Upper lobe of left lung (tissue), 6 donors: ENCODE measurements at regions not wholly inside any gene's neighbourhood (a gene's known extent, or its start where the extent isn't known, plus 50 kb on each side); places are given as distances from the start of the nearest gene placed in this dataset.

Source experiments
- ATAC-seq, 2 donors: fragments of 200-7000 bp; cut with Tn5 transposase; one replicate each; pipeline ENCODE4 v1.9.1; 2022; ENCODE audit warnings: mild to moderate bottlenecking in 2 of 2, moderate library complexity in 2 of 2; ENCODE audit not compliant: low FRiP score in 2 of 2
- DNase-seq, 2 donors: peaks; one replicate each; pipeline ENCODE4 v3.0.0-alpha.2; 2019 to 2020
- H3K27ac ChIP-seq, 4 donors: fragments of 200-600 bp; sonication (generic); one replicate each; pipeline ENCODE4 v1.5.1; 2016 to 2019
- H3K27me3 ChIP-seq, 4 donors: fragments of 200-600 bp; sonication (generic); one replicate each; pipeline ENCODE4 v1.5.1; 2017 to 2019
- H3K36me3 ChIP-seq, 4 donors: fragments of 200-600 bp; sonication (generic); one replicate each; pipeline ENCODE4 v1.5.1; 2016 to 2019
- H3K4me1 ChIP-seq, 4 donors: fragments of 200-600 bp; sonication (generic); one replicate each; pipeline ENCODE4 v1.5.1; 2018 to 2019
- H3K4me3 ChIP-seq, 4 donors: fragments of 200-600 bp; sonication (generic); one replicate each; pipeline ENCODE4 v1.5.1; 2017 to 2019; ENCODE audit warnings: mild to moderate bottlenecking in 2 of 4, moderate library complexity in 1 of 4
- H3K9me3 ChIP-seq, 4 donors: fragments of 200-600 bp; sonication (generic); one replicate each; pipeline ENCODE4 v1.5.1; 2018 to 2019
- CTCF ChIP-seq, 6 experiments: fragments of 450-650 bp in 4 of 6; fragments of 200-600 bp in 2 of 6; sonication (generic) in 2 of 6; IDR thresholded peaks; one replicate each; pipeline ENCODE4 v1.5.1; 2016 to 2019; ENCODE audit warnings: antibody characterized with exemption in 6 of 6
- EP300 ChIP-seq, 4 donors: sonication (generic); formaldehyde crosslinking; IDR thresholded peaks; one replicate each; pipeline ENCODE4 v1.5.1; 2017; ENCODE audit warnings: antibody characterized with exemption in 4 of 4, control low read depth in 2 of 4
- POLR2A ChIP-seq, 4 donors: fragments of 450-650 bp; IDR thresholded peaks; one replicate each; pipeline ENCODE4 v1.5.1; 2016 to 2017; ENCODE audit warnings: antibody characterized with exemption in 4 of 4, mild to moderate bottlenecking in 2 of 4
- POLR2AphosphoS5 ChIP-seq, 2 donors: sonication (generic); formaldehyde crosslinking; IDR thresholded peaks; one replicate each; pipeline ENCODE4 v1.5.1; 2017; ENCODE audit warnings: antibody characterized with exemption in 2 of 2
- WGBS, 2 donors: methylation state at CpG; one replicate each; pipeline ENCODE4 v1.1.5; 2017 to 2018; 5-methylcytosine and 5-hydroxymethylcytosine counted together
- donor health status: DM: no; HTN: no; CAD: no; lungs with moderate emphysema.
- donor health status: DM: no; HTN: yes; CAD: no; lungs with severe emphysema.

GRCh38 chr15:36313736-36314280, 265.6 kb upstream of the CDIN1 start:
- DNase-seq (no peak), ATAC-seq (no peak)
- no peaks in the 10 kb centered on the region for H3K9me3 ChIP-seq
- no peaks in the 10 kb centered on the region for H3K27me3 ChIP-seq
- no peak for TF ChIP-seq POLR2A (IDR thresholded peaks at IDR 0.05)
- TF ChIP-seq EP300 (IDR thresholded peaks at IDR 0.05) = no peak
- TF ChIP-seq POLR2AphosphoS5 (IDR thresholded peaks at IDR 0.05) = no peak
- no peak for TF ChIP-seq CTCF (IDR thresholded peaks at IDR 0.05)
- no peaks in the 10 kb centered on the region for H3K36me3 ChIP-seq
- H3K27ac ChIP-seq = no peak overlapping the region
- no peaks in the 10 kb centered on the region for H3K4me1 ChIP-seq
- WGBS, 2 donors = 89 to 94% methylated on average over 2 of the region's 2 CpGs
- H3K4me3 ChIP-seq = no peak overlapping the region

GRCh38 chr15:36315649-36316048, 263.8 kb upstream of the CDIN1 start:
- 88 to 97% methylated on average over 2 of the region's 2 CpGs for WGBS, 2 donors
- H3K27me3 ChIP-seq = no peaks in the 10 kb centered on the region
- no peak overlapping the region for H3K4me3 ChIP-seq
- H3K27ac ChIP-seq = no peak overlapping the region
- ATAC-seq = no peak
- TF ChIP-seq CTCF (IDR thresholded peaks at IDR 0.05) (no peak), EP300 (IDR thresholded peaks at IDR 0.05) (no peak), POLR2AphosphoS5 (IDR thresholded peaks at IDR 0.05) (no peak), POLR2A (IDR thresholded peaks at IDR 0.05) (no peak)
- no peaks in the 10 kb centered on the region for H3K4me1 ChIP-seq
- no peaks in the 10 kb centered on the region for H3K36me3 ChIP-seq
- H3K9me3 ChIP-seq = no peaks in the 10 kb centered on the region
- no peak for DNase-seq

- no peaks in the 10 kb centered on the region for H3K27me3 ChIP-seq
- no peaks in the 10 kb centered on the region for H3K4me1 ChIP-seq
- TF ChIP-seq POLR2AphosphoS5 (IDR thresholded peaks at IDR 0.05) = no peak
- TF ChIP-seq CTCF (IDR thresholded peaks at IDR 0.05) = no peak
- TF ChIP-seq POLR2A (IDR thresholded peaks at IDR 0.05) = no peak
- TF ChIP-seq EP300 (IDR thresholded peaks at IDR 0.05) = no peak
- 84 to 88% methylated on average over 3 of the region's 3 CpGs for WGBS, 2 donors
- no peak for ATAC-seq
- no peak overlapping the region for H3K27ac ChIP-seq
- H3K36me3 ChIP-seq = no peaks in the 10 kb centered on the region
- no peak overlapping the region for H3K4me3 ChIP-seq
- no peak for DNase-seq
- H3K9me3 ChIP-seq = no peaks in the 10 kb centered on the region
These were observed 255.8 kb upstream of the CDIN1 start for GRCh38 chr15:36323615-36324014.

GRCh38 chr15:36325206-36325605, 254.2 kb upstream of the CDIN1 start:
- Histone ChIP-seq H3K9me3 (no peaks in the 10 kb centered on the region), H3K4me1 (no peaks in the 10 kb centered on the region), H3K36me3 (no peaks in the 10 kb centered on the region), H3K27ac (no peak overlapping the region), H3K27me3 (no peaks in the 10 kb centered on the region), H3K4me3 (no peak overlapping the region)
- DNase-seq = no peak
- 85 to 89% methylated on average over 2 of the region's 2 CpGs for WGBS, 2 donors
- TF ChIP-seq EP300 (IDR thresholded peaks at IDR 0.05) (no peak), CTCF (IDR thresholded peaks at IDR 0.05) (no peak), POLR2AphosphoS5 (IDR thresholded peaks at IDR 0.05) (no peak), POLR2A (IDR thresholded peaks at IDR 0.05) (no peak)
- ATAC-seq = no peak

GRCh38 chr15:36329592-36329991, 249.8 kb upstream of the CDIN1 start:
- H3K27me3 ChIP-seq = no peaks in the 10 kb centered on the region
- no peak overlapping the region for H3K4me3 ChIP-seq
- H3K4me1 ChIP-seq = peaks cover 0 to 2% (median 0%) of the 10 kb centered on the region in 4 donors
- H3K9me3 ChIP-seq = no peaks in the 10 kb centered on the region
- no peak overlapping the region for H3K27ac ChIP-seq
- H3K36me3 ChIP-seq = no peaks in the 10 kb centered on the region
- TF ChIP-seq POLR2AphosphoS5 (IDR thresholded peaks at IDR 0.05) = no peak
- WGBS, 2 donors = 90 to 93% methylated on average over 9 of the region's 9 CpGs
- no peak for DNase-seq
- no peak for ATAC-seq
